Smooth muscle cell (in vitro differentiated cells): ENCODE measurements at regions not wholly inside any gene's neighbourhood (a gene's known extent, or its start where the extent isn't known, plus 50 kb on each side); places are given as distances from the start of the nearest gene placed in this dataset.
"Not testable (repeated sequence)": the region's sequence is repeated elsewhere in the genome, so short reads cannot be mapped to it uniquely, and the experiment has no call there.

Source experiments
- DNase-seq: peaks from one replicate; lab custom pipeline; 2025; ENCODE audit not compliant: unreplicated experiment; lab: John Stamatoyannopoulos, UW
- H2AFZ ChIP-seq: fragments of 200-600 bp; sonication (generic); 2 replicates; pipeline ENCODE4 v1.6.0; 2016; ENCODE audit warnings: antibody characterized with exemption, low read depth, mild to moderate bottlenecking
- H3F3A ChIP-seq: fragments of 200-600 bp; sonication (generic); 2 replicates; pipeline ENCODE4 v1.6.0; 2017; ENCODE audit warnings: antibody characterized with exemption, low read depth
- H3K27ac ChIP-seq: fragments of 200-600 bp; sonication (generic); 2 replicates; pipeline ENCODE4 v1.5.1; 2016; ENCODE audit warnings: low read depth, mild to moderate bottlenecking
- H3K27me3 ChIP-seq: fragments of 200-600 bp; sonication (generic); 2 replicates; pipeline ENCODE4 v1.6.1; 2016; ENCODE audit warnings: low read depth, mild to moderate bottlenecking
- H3K36me3 ChIP-seq: fragments of 200-600 bp; sonication (generic); 2 replicates; pipeline ENCODE4 v1.5.1; 2016; ENCODE audit warnings: low read depth
- H3K4me1 ChIP-seq: fragments of 200-600 bp; sonication (generic); 2 replicates; pipeline ENCODE4 v1.5.1; 2016; ENCODE audit warnings: low read depth
- H3K4me2 ChIP-seq: fragments of 200-600 bp; sonication (generic); 2 replicates; pipeline ENCODE4 v1.6.0; 2016; ENCODE audit warnings: mild to moderate bottlenecking
- H3K4me3 ChIP-seq: fragments of 200-600 bp; sonication (generic); 2 replicates; pipeline ENCODE4 v1.5.1; 2016; ENCODE audit warnings: mild to moderate bottlenecking
- H3K79me2 ChIP-seq: fragments of 200-600 bp; sonication (generic); 2 replicates; pipeline ENCODE4 v1.6.0; 2016; ENCODE audit warnings: low read depth, mild to moderate bottlenecking
- H3K9ac ChIP-seq: fragments of 200-600 bp; sonication (generic); 2 replicates; pipeline ENCODE4 v1.6.0; 2016; ENCODE audit warnings: low read depth
- H3K9me3 ChIP-seq: fragments of 200-600 bp; sonication (generic); replicated peaks from 2 replicates; pipeline ENCODE4 v1.5.1; 2016; ENCODE audit warnings: low read depth
- H4K20me1 ChIP-seq: fragments of 200-600 bp; sonication (generic); 2 replicates; pipeline ENCODE4 v1.6.0; 2016; ENCODE audit warnings: low read depth
- WGBS: methylation state at CpG from one replicate; pipeline ENCODE4 v1.1.7; 2016; ENCODE audit warnings: low lambda C conversion rate; 5-methylcytosine and 5-hydroxymethylcytosine counted together
- TF ChIP-seq, protein P1 (sequence below): fragments of 200-600 bp; sonication (generic); IDR thresholded peaks from 2 replicates; pipeline ENCODE4 v1.5.1; 2017; ENCODE audit warnings: borderline replicate concordance, mild to moderate bottlenecking, antibody characterized with exemption; ENCODE audit not compliant: insufficient read depth, poor library complexity, severe bottlenecking

GRCh38 chr6:131436358-131436757 is 136.7 kb upstream of the ARG1 start:
- no peak overlapping the region for H3K9ac ChIP-seq
- no peaks in the 10 kb centered on the region for H3K79me2 ChIP-seq
- H3K9me3 ChIP-seq = no peaks in the 10 kb centered on the region
- H3K4me2 ChIP-seq = no peak overlapping the region
- no peak overlapping the region for H3K27ac ChIP-seq
- no peaks in the 10 kb centered on the region for H3K36me3 ChIP-seq
- no peak overlapping the region for H3K4me3 ChIP-seq
- no peaks in the 10 kb centered on the region for H4K20me1 ChIP-seq
- DNase-seq = no peak
- H3F3A ChIP-seq = no peaks in the 10 kb centered on the region
- H3K4me1 ChIP-seq = no peaks in the 10 kb centered on the region
- TF ChIP-seq, protein P1, sequence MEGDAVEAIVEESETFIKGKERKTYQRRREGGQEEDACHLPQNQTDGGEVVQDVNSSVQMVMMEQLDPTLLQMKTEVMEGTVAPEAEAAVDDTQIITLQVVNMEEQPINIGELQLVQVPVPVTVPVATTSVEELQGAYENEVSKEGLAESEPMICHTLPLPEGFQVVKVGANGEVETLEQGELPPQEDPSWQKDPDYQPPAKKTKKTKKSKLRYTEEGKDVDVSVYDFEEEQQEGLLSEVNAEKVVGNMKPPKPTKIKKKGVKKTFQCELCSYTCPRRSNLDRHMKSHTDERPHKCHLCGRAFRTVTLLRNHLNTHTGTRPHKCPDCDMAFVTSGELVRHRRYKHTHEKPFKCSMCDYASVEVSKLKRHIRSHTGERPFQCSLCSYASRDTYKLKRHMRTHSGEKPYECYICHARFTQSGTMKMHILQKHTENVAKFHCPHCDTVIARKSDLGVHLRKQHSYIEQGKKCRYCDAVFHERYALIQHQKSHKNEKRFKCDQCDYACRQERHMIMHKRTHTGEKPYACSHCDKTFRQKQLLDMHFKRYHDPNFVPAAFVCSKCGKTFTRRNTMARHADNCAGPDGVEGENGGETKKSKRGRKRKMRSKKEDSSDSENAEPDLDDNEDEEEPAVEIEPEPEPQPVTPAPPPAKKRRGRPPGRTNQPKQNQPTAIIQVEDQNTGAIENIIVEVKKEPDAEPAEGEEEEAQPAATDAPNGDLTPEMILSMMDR = no peak
- 83% methylated on average over 1 of the region's 1 CpG for WGBS
- H3K27me3 ChIP-seq = no peaks in the 10 kb centered on the region
- H2AFZ ChIP-seq = no peak overlapping the region

GRCh38 chr6:131443014-131443413 is 130.0 kb upstream of the ARG1 start:
- no peaks in the 10 kb centered on the region for H3K27me3 ChIP-seq
- H3K9me3 ChIP-seq = no peaks in the 10 kb centered on the region
- TF ChIP-seq, protein P1 = no peak
- H4K20me1 ChIP-seq = no peaks in the 10 kb centered on the region
- 93% methylated on average over 3 of the region's 3 CpGs for WGBS
- no peaks in the 10 kb centered on the region for H3K4me1 ChIP-seq
- H3K4me2 ChIP-seq = no peak overlapping the region
- H2AFZ ChIP-seq = no peak overlapping the region
- no peaks in the 10 kb centered on the region for H3K36me3 ChIP-seq
- no peak overlapping the region for H3K27ac ChIP-seq
- no peaks in the 10 kb centered on the region for H3K79me2 ChIP-seq
- no peak overlapping the region for H3K9ac ChIP-seq
- no peak overlapping the region for H3K4me3 ChIP-seq
- H3F3A ChIP-seq = no peaks in the 10 kb centered on the region
- no peak for DNase-seq

DNA sequence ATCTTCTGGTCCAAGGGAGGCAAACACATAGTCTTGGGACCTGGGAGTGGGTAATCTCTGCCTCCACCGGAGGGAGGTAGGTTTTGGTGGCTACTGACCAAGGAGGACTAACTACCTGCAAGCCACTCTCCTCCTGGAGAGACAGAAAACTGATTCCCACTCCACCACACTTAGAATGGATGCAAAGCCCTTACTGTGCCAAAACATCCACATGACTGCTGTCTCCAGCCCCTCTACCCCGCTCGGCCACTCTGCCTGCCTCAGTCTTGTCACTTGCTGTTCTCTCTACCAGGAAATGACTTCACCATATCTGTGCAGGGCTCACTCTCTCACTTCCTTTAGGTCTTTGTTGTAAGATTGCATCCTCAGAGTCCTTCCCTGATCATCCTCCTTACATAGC is 129.5 kb upstream of the ARG1 start:
- Histone ChIP-seq H3K36me3 (no peaks in the 10 kb centered on the region), H3K9ac (no peak overlapping the region), H2AFZ (no peak overlapping the region), H3K4me2 (no peak overlapping the region), H3K4me3 (no peak overlapping the region), H3K27me3 (no peaks in the 10 kb centered on the region), H3K27ac (no peak overlapping the region), H3K4me1 (no peaks in the 10 kb centered on the region), H3K9me3 (no peaks in the 10 kb centered on the region), H3K79me2 (no peaks in the 10 kb centered on the region), H3F3A (no peaks in the 10 kb centered on the region), H4K20me1 (no peaks in the 10 kb centered on the region)
- TF ChIP-seq, protein P1 = no peak
- WGBS = 93% methylated on average over 3 of the region's 3 CpGs
- no peak for DNase-seq

DNA sequence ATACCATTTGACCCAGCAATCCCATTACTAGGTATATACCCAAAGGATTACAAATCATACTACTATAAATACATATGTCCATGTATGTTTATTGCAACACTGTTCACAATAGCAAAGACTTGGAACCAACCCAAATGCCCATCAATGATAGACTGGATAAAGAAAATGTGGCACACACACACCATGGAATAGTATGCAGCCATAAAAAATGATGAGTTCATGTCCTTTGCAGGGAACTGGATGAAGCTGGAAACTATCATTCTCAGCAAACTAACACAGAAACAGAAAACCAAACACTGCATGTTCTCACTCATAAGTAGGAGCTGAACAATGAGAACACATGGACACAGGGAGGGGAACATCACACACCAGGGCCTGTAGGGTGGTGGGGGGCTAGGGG is 127.7 kb upstream of the ARG1 start:
- not testable (repeated sequence) for H3K4me3 ChIP-seq, H3F3A ChIP-seq, H3K27ac ChIP-seq, H3K4me2 ChIP-seq, H3K27me3 ChIP-seq, H4K20me1 ChIP-seq, DNase-seq, H3K9ac ChIP-seq, H3K79me2 ChIP-seq, H3K36me3 ChIP-seq, H3K9me3 ChIP-seq, H3K4me1 ChIP-seq, H2AFZ ChIP-seq
